ENCODE measurements at regions not wholly inside any gene's neighbourhood (a gene's known extent, or its start where the extent isn't known, plus 50 kb on each side); places are given as distances from the start of the nearest gene placed in this dataset.

DNA sequence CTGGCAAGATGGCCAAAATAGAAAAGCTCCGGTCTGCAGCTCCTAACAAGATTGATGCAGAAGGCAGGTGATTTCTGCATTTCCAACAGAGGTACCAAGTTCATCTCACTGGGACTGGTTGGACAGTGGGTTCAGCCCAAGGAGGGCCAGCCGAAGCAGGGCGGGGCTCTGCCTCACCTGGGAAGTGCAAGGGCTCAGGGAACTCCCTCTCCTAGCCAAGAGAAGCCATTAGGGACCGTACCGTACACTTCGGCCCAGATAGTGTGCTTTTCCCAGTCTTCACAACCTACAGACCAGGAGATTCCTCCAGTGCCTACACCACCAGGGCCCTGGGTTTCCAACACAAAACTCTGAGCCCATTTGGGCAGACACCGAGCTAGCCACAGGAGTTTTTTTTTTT is 277.8 kb downstream of the SLCO4C1 start:
- no peak for TF ChIP-seq EGR1 (IDR thresholded peaks at IDR 0.05; ENCODE audit: low read depth in 2 of 2)
- TF ChIP-seq, protein P1, sequence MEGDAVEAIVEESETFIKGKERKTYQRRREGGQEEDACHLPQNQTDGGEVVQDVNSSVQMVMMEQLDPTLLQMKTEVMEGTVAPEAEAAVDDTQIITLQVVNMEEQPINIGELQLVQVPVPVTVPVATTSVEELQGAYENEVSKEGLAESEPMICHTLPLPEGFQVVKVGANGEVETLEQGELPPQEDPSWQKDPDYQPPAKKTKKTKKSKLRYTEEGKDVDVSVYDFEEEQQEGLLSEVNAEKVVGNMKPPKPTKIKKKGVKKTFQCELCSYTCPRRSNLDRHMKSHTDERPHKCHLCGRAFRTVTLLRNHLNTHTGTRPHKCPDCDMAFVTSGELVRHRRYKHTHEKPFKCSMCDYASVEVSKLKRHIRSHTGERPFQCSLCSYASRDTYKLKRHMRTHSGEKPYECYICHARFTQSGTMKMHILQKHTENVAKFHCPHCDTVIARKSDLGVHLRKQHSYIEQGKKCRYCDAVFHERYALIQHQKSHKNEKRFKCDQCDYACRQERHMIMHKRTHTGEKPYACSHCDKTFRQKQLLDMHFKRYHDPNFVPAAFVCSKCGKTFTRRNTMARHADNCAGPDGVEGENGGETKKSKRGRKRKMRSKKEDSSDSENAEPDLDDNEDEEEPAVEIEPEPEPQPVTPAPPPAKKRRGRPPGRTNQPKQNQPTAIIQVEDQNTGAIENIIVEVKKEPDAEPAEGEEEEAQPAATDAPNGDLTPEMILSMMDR (IDR thresholded peaks at IDR 0.05; ENCODE audit: low read depth, low read length, missing input control), result no peak
- TF ChIP-seq YY1 (IDR thresholded peaks at IDR 0.05), result no peak

All from liver (tissue), 3 donors.